ENCODE measurements at regions not wholly inside any gene's neighbourhood (a gene's known extent, or its start where the extent isn't known, plus 50 kb on each side); places are given as distances from the start of the nearest gene placed in this dataset.

GRCh38 chr14:89660166-89660565, 243.1 kb upstream of the FOXN3 start (continued):
- no peak for TF ChIP-seq SRSF9 (IDR thresholded peaks at IDR 0.05; ENCODE audit: borderline replicate concordance, low read depth, low read length)
- no peak for TF ChIP-seq KDM5B (IDR thresholded peaks at IDR 0.05; ENCODE audit: insufficient replicate concordance, low read depth, low read length)
- TF ChIP-seq FOS (IDR thresholded peaks at IDR 0.05; ENCODE audit: extremely low read depth, insufficient read length): no peak
- TF ChIP-seq NCOA4 (IDR thresholded peaks at IDR 0.05; ENCODE audit: partially characterized antibody): no peak
- no peak for TF ChIP-seq JUN (IDR thresholded peaks at IDR 0.05; ENCODE audit: borderline replicate concordance, low read depth, low read length)
- no peak for TF ChIP-seq JUN (CRISPR knock-in tag; IDR thresholded peaks at IDR 0.05; ENCODE audit: borderline replicate concordance)
- no peak for TF ChIP-seq MTA1 (IDR thresholded peaks at IDR 0.05; ENCODE audit: borderline replicate concordance)

GRCh38 chr14:89658977-89659670, 242.1 kb upstream of the FOXN3 start:
- Histone ChIP-seq H3K27me3 (ENCODE audit: control insufficient read depth in 2 of 2, insufficient read depth in 2 of 2, low read length in 2 of 2) (no peaks in the 10 kb centered on the region), H3K9me1 (ENCODE audit: control insufficient read depth, insufficient read depth, low read length) (no peaks in the 10 kb centered on the region), H4K20me1 (replicated peaks; ENCODE audit: control insufficient read depth, insufficient read depth, low read length) (no peaks in the 10 kb centered on the region), H3K36me3 (ENCODE audit: control insufficient read depth, insufficient read depth, low read length) (no peaks in the 10 kb centered on the region), H3K9me3 (replicated peaks; ENCODE audit: control insufficient read depth, insufficient read depth, low read depth, low read length) (no peaks in the 10 kb centered on the region), H3K27ac (ENCODE audit: extremely low read depth, low read depth, low read length) (no peak overlapping the region), H3K4me1 (replicated peaks in 1 of 2; ENCODE audit: control insufficient read depth in 2 of 2, insufficient read depth in 2 of 2, low read length in 2 of 2) (no peaks in the 10 kb centered on the region), H3K4me3 (no peak overlapping the region), H3K79me2 (ENCODE audit: control insufficient read depth, insufficient read depth, low read length) (no peaks in the 10 kb centered on the region), H3K4me2 (ENCODE audit: insufficient read depth, low read length) (no peak overlapping the region), H3K9ac (ENCODE audit: insufficient read depth in 1 of 2, low read depth in 2 of 2, low read length in 2 of 2) (no peak overlapping the region), H2AFZ (ENCODE audit: low read depth, low read length) (no peak overlapping the region)
- POLR2A ChIA-PET: no interaction called here
- TF ChIP-seq ZBTB5 (IDR thresholded peaks at IDR 0.05) (no peak), ZNF311 (CRISPR knock-in tag; IDR thresholded peaks at IDR 0.05) (no peak), RBM22 (IDR thresholded peaks at IDR 0.05; ENCODE audit: low read depth, low read length, poor library complexity, severe bottlenecking) (no peak), ZBTB34 (CRISPR knock-in tag; IDR thresholded peaks at IDR 0.05) (no peak), SMARCA5 (IDR thresholded peaks at IDR 0.05) (no peak), ELF2 (CRISPR knock-in tag; IDR thresholded peaks at IDR 0.05) (no peak), ESRRB (CRISPR knock-in tag; IDR thresholded peaks at IDR 0.05; ENCODE audit: borderline replicate concordance) (no peak), SMARCB1 (IDR thresholded peaks at IDR 0.05; ENCODE audit: insufficient read length, low read depth) (no peak)
- DNase-seq (ENCODE audit: extremely low read depth in 1 of 4, low spot score in 3 of 4) (no peak), ATAC-seq (no peak), FAIRE-seq (no peak)
- intact Hi-C loops (cut with micrococcal nuclease): no loop called here
- in situ Hi-C loops (cut with MboI): no loop called here
- 0% methylated on average over 7 of the region's 7 CpGs for WGBS (ENCODE audit: insufficient coverage, low coverage, missing lambda C conversion rate)
- CTCF ChIA-PET (ENCODE audit: low intra/inter-chr PET ratio): no interaction called here
- no TSS peak for BruUV-seq (replicated peaks)
